BE2C (cell line): ENCODE measurements at regions not wholly inside any gene's neighbourhood (a gene's known extent, or its start where the extent isn't known, plus 50 kb on each side); places are given as distances from the start of the nearest gene placed in this dataset.

Experiments
- DNase-seq: peaks from one replicate; pipeline ENCODE4 v3.0.0-alpha.2; 2020
- H3K27me3 ChIP-seq: fragments of 250-450 bp; sonication (Bioruptor Pico); 2 replicates; pipeline ENCODE4 v1.5.1; 2020; ENCODE audit warnings: mild to moderate bottlenecking
- H3K36me3 ChIP-seq: fragments of 250-450 bp; sonication (Bioruptor Pico); 2 replicates; pipeline ENCODE4 v1.5.1; 2020; ENCODE audit warnings: mild to moderate bottlenecking
- H3K4me1 ChIP-seq: fragments of 250-450 bp; sonication (Bioruptor Pico); 2 replicates; pipeline ENCODE4 v1.5.1; 2020
- H3K4me3 ChIP-seq: 2 replicates; pipeline ENCODE4 v1.5.1; 2011; ENCODE audit warnings: low read depth, low read length
- H3K9me3 ChIP-seq: fragments of 250-450 bp; sonication (Bioruptor Pico); 2 replicates; pipeline ENCODE4 v1.5.1; 2020
- CTCF ChIP-seq: IDR thresholded peaks from 2 replicates; pipeline ENCODE4 v1.5.1; 2012; ENCODE audit warnings: mild to moderate bottlenecking, low read depth, low read length

- peaks cover 6% of the 10 kb centered on the region; the same call in 1 of the 2 replicates for H3K27me3 ChIP-seq
- no peaks in the 10 kb centered on the region for H3K9me3 ChIP-seq
- no peak for TF ChIP-seq CTCF
- no peaks in the 10 kb centered on the region for H3K36me3 ChIP-seq
- no peaks in the 10 kb centered on the region for H3K4me1 ChIP-seq
- no peak for DNase-seq
- H3K4me3 ChIP-seq, result no peak overlapping the region
Observed at GRCh38 chr21:34018910-34019309, 54.5 kb upstream of the MRPS6 start.

- DNase-seq, result no peak
- H3K36me3 ChIP-seq, result no peaks in the 10 kb centered on the region
- H3K4me3 ChIP-seq, result no peak overlapping the region
- peaks cover 6% of the 10 kb centered on the region; the same call in 1 of the 2 replicates for H3K27me3 ChIP-seq
- no peaks in the 10 kb centered on the region for H3K9me3 ChIP-seq
- H3K4me1 ChIP-seq, result no peaks in the 10 kb centered on the region
- no peak for TF ChIP-seq CTCF
Observed at GRCh38 chr21:34018185-34018584, 55.2 kb upstream of the MRPS6 start.

- TF ChIP-seq CTCF, result no peak
- H3K9me3 ChIP-seq, result no peaks in the 10 kb centered on the region
- no peaks in the 10 kb centered on the region for H3K36me3 ChIP-seq
- H3K4me1 ChIP-seq, result no peaks in the 10 kb centered on the region
- H3K27me3 ChIP-seq, result 0 out of 2 replicates have a peak, but pooled peaks cover 3% of the 10 kb centered on the region
- no peak for DNase-seq
- no peak overlapping the region for H3K4me3 ChIP-seq
Observed at GRCh38 chr21:34017039-34017961, 56.1 kb upstream of the MRPS6 start.

GRCh38 chr21:34012640-34013039 lies 60.7 kb upstream of the MRPS6 start:
- Histone ChIP-seq H3K9me3 (no peaks in the 10 kb centered on the region; the same call in 1 of the 2 replicates), H3K4me1 (no peaks in the 10 kb centered on the region; the same call in 1 of the 2 replicates), H3K4me3 (no peak overlapping the region), H3K27me3 (no peaks in the 10 kb centered on the region), H3K36me3 (no peaks in the 10 kb centered on the region)
- no peak for DNase-seq
- TF ChIP-seq CTCF, result no peak

GRCh38 chr21:34011660-34012059 lies 61.7 kb upstream of the MRPS6 start:
- Histone ChIP-seq H3K4me1 (no peaks in the 10 kb centered on the region; the same call in 1 of the 2 replicates), H3K4me3 (no peak overlapping the region), H3K27me3 (no peaks in the 10 kb centered on the region; the same call in 1 of the 2 replicates), H3K36me3 (no peaks in the 10 kb centered on the region), H3K9me3 (no peaks in the 10 kb centered on the region; the same call in 1 of the 2 replicates)
- no peak for DNase-seq
- no peak for TF ChIP-seq CTCF

- Histone ChIP-seq H3K9me3 (no peaks in the 10 kb centered on the region; the same call in 1 of the 2 replicates), H3K27me3 (peaks cover 3% of the 10 kb centered on the region; the same call in 1 of the 2 replicates), H3K4me1 (no peaks in the 10 kb centered on the region; the same call in 1 of the 2 replicates), H3K36me3 (no peaks in the 10 kb centered on the region), H3K4me3 (no peak overlapping the region)
- no peak for TF ChIP-seq CTCF
- no peak for DNase-seq
Observed at GRCh38 chr21:34009193-34009592, 64.2 kb upstream of the MRPS6 start.
